HepG2 (cell line): ENCODE measurements at regions not wholly inside any gene's neighbourhood (a gene's known extent, or its start where the extent isn't known, plus 50 kb on each side); places are given as distances from the start of the nearest gene placed in this dataset.

Source experiments
- ATAC-seq: fragments of 200-7000 bp; cut with Tn5 transposase; 3 replicates; pipeline ENCODE4 v1.9.1; 2020; ENCODE audit warnings: mild to moderate bottlenecking, moderate library complexity
- BruUV-seq: library from RNA; stranded (reverse); fragments of 400-500 nt; replicated peaks from 2 replicates; lab custom pipeline; 2021; lab: Mats Ljungman, UMichigan
- CTCF ChIA-PET: fragments of 300-600 bp; formaldehyde crosslinking; extraction: SDS; loops from one replicate; lab custom pipeline; 2021; ENCODE audit warnings: low total read pairs, inconsistent platforms, low intra/inter-chr PET ratio; lab: Yijun Ruan, JAX
- POLR2A ChIA-PET: fragments of 350-600 bp; sonication (Branson Sonifier 250); formaldehyde crosslinking; loops from one replicate; lab custom pipeline; 2020; ENCODE audit warnings: antibody characterized with exemption, inconsistent platforms; lab: Yijun Ruan, JAX
- DNase-seq: peaks from one replicate; pipeline ENCODE4 v3.0.0-alpha.2; 2015; ENCODE audit warnings: low spot score
- FAIRE-seq: peaks from 3 replicates; lab custom pipeline; 2011; peaks lifted over from hg19 to GRCh38; lab: Jason Lieb, UNC
- H2AFZ ChIP-seq: one replicate; pipeline ENCODE4 v1.6.1; 2011; ENCODE audit warnings: low read length, inconsistent platforms
- H3K27ac ChIP-seq: fragments of 300-600 bp; 3 replicates; pipeline ENCODE4 v1.8.0; 2011; ENCODE audit warnings: mixed run types, mild to moderate bottlenecking, mixed read lengths, low read length, inconsistent platforms; ENCODE audit not compliant: insufficient read depth; ENCODE audit errors: extremely low read length
- H3K27me3 ChIP-seq, 2 experiments: fragments of 200-600 bp in 1 of 2; 2 replicates in 1 of 2; 3 replicates in 1 of 2; pipeline versions ENCODE4 v1.6.0 to v1.8.0; 2011; ENCODE audit warnings: low read length in 2 of 2, mild to moderate bottlenecking in 2 of 2, moderate library complexity in 2 of 2, inconsistent platforms in 1 of 2; ENCODE audit not compliant: insufficient read depth in 2 of 2, control insufficient read depth in 1 of 2
- H3K36me3 ChIP-seq, 2 experiments: fragments of 200-600 bp in 1 of 2; replicated peaks in 1 of 2; 2 replicates in 1 of 2; 3 replicates in 1 of 2; pipeline versions ENCODE4 v1.5.1 to v1.8.0; 2011; ENCODE audit warnings: low read length in 2 of 2, inconsistent platforms in 1 of 2; ENCODE audit not compliant: insufficient read depth in 2 of 2, control insufficient read depth in 1 of 2
- H3K4me1 ChIP-seq: 2 replicates; pipeline ENCODE4 v1.5.1; 2012; ENCODE audit warnings: low read length, inconsistent platforms; ENCODE audit not compliant: insufficient read depth
- H3K4me2 ChIP-seq: 2 replicates; pipeline ENCODE4 v1.6.0; 2011; ENCODE audit warnings: low read depth, low read length, inconsistent platforms
- H3K4me3 ChIP-seq, 3 experiments: fragments of 200-600 bp in 1 of 3; sonication (generic), shearing (Covaris generic) in 1 of 3; replicated peaks in 1 of 3; 2 replicates each; pipeline ENCODE4 v1.5.1; 2011 to 2016; ENCODE audit warnings: low read length in 3 of 3, inconsistent platforms in 2 of 3, low read depth in 2 of 3, mild to moderate bottlenecking in 2 of 3, control low read depth in 1 of 3, mixed read lengths in 1 of 3; ENCODE audit not compliant: insufficient read depth in 1 of 3
- H3K79me2 ChIP-seq: one replicate; pipeline ENCODE4 v1.6.1; 2011; ENCODE audit warnings: low read length, inconsistent platforms; ENCODE audit not compliant: insufficient read depth
- H3K9ac ChIP-seq: 2 replicates; pipeline ENCODE4 v1.6.0; 2011; ENCODE audit warnings: mild to moderate bottlenecking, low read depth, low read length, inconsistent platforms; ENCODE audit not compliant: insufficient read depth
- H3K9me3 ChIP-seq: 2 replicates; pipeline ENCODE4 v1.5.1; 2012; ENCODE audit warnings: mild to moderate bottlenecking, low read length
- H4K20me1 ChIP-seq: 2 replicates; pipeline ENCODE4 v1.6.0; 2011; ENCODE audit warnings: inconsistent platforms, mild to moderate bottlenecking, low read length, moderate library complexity; ENCODE audit not compliant: insufficient read depth
- CHD4 ChIP-seq: fragments of 200-600 bp; sonication (generic); IDR thresholded peaks from 2 replicates; pipeline ENCODE4 v1.7.0; 2017; ENCODE audit warnings: mild to moderate bottlenecking, low read length, borderline replicate concordance
- POGZ ChIP-seq: sonication (generic); formaldehyde crosslinking; IDR thresholded peaks from 2 replicates; pipeline ENCODE4 v1.4.0; 2020; ENCODE audit warnings: mild to moderate bottlenecking, missing genetic modification reagents
- RARA ChIP-seq: IDR thresholded peaks from 2 replicates; pipeline ENCODE4 v1.6.1; 2016; ENCODE audit warnings: missing genetic modification reagents, missing compliant biosample characterization
- STAT6 ChIP-seq: sonication (generic); formaldehyde crosslinking; IDR thresholded peaks from 2 replicates; pipeline ENCODE4 v1.4.0; 2020; ENCODE audit warnings: missing genetic modification reagents, mild to moderate bottlenecking, borderline replicate concordance
- ZBTB4 ChIP-seq: sonication (generic); formaldehyde crosslinking; IDR thresholded peaks from 2 replicates; pipeline ENCODE4 v1.4.0; 2020; ENCODE audit warnings: missing genetic modification reagents, mild to moderate bottlenecking, borderline replicate concordance
- ZMAT3 ChIP-seq: sonication (generic); formaldehyde crosslinking; conservative IDR thresholded peaks from 2 replicates; pipeline ENCODE4 v1.7.0; 2021; ENCODE audit warnings: missing genetic modification reagents
- ZNF556 ChIP-seq: sonication (generic); formaldehyde crosslinking; IDR thresholded peaks from 2 replicates; pipeline ENCODE4 v1.4.0; 2020; ENCODE audit warnings: mild to moderate bottlenecking, missing genetic modification reagents, borderline replicate concordance
- ZNF577 ChIP-seq: sonication (generic); formaldehyde crosslinking; IDR thresholded peaks from 2 replicates; pipeline ENCODE4 v1.4.0; 2020; ENCODE audit warnings: mild to moderate bottlenecking, low read depth, missing genetic modification reagents, borderline replicate concordance
- WGBS: methylation state at CpG from one replicate; pipeline ENCODE4 v1.1.6; 2017; ENCODE audit warnings: low lambda C conversion rate; 5-methylcytosine and 5-hydroxymethylcytosine counted together
- in situ Hi-C: cut with HindIII; loops from 2 replicates; pipeline ENCODE4 v1.10.0; 2017; ENCODE audit warnings: low pct_unique_long_range_greater_than_20kb; ENCODE audit not compliant: extremely low pct_ligation_motif_present
- intact Hi-C: fragments of 100-400 bp; cut with micrococcal nuclease; formaldehyde crosslinking; loops from one replicate; pipeline ENCODE4 v1.10.0; 2022; ENCODE audit not compliant: unreplicated experiment
- TF ChIP-seq, protein P1 (sequence below): sonication (generic); formaldehyde crosslinking; IDR thresholded peaks from 2 replicates; pipeline ENCODE4 v1.4.0; 2020; ENCODE audit warnings: missing genetic modification reagents
- TF ChIP-seq, protein P2 (sequence below): sonication (generic); formaldehyde crosslinking; IDR thresholded peaks from 2 replicates; pipeline ENCODE4 v1.8.0; 2022; ENCODE audit warnings: mild to moderate bottlenecking, missing genetic modification reagents, moderate library complexity
- TF ChIP-seq, protein P3 (sequence below): sonication (generic); formaldehyde crosslinking; IDR thresholded peaks from 2 replicates; pipeline ENCODE4 v1.4.0; 2020; ENCODE audit warnings: missing genetic modification reagents

DNA sequence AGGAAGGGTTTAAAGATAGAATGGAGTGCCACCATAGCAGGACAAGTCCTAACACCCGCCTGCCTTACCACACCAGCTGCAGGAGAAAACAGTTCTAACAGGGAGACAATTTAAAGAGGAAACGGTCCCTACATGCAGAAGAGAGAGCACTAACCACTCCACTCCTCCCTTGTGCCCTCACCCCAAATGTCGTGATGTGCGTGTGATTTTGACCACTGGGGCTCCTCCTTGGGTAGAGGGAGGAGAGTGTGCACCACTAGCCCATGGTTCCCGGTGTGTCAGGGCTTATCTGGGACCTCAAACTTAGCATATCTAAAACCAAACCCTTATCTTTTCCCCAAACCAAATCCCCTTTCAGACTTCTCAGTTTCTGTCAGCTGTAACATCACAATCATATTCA lies 105.5 kb upstream of the CCDC68 start:
- Histone ChIP-seq H3K4me1 (no peaks in the 10 kb centered on the region), H2AFZ (no peak overlapping the region), H3K27ac (no peak overlapping the region), H3K9ac (no peak overlapping the region), H3K36me3 (no peaks in the 10 kb centered on the region), H4K20me1 (no peaks in the 10 kb centered on the region), H3K27me3 (no peaks in the 10 kb centered on the region), H3K79me2 (no peaks in the 10 kb centered on the region), H3K4me2 (no peak overlapping the region), H3K9me3 (no peaks in the 10 kb centered on the region), H3K4me3 (no peak overlapping the region)
- no TSS peak for BruUV-seq
- in situ Hi-C loops: no loop called here
- DNase-seq: no peak
- 0% methylated on average over 5 of the region's 5 CpGs for WGBS
- no peak for FAIRE-seq
- CTCF ChIA-PET: no interaction called here
- intact Hi-C loops: no loop called here
- POLR2A ChIA-PET: no interaction called here
- ATAC-seq: no peak
- TF ChIP-seq CHD4 (no peak), ZMAT3 (CRISPR knock-in tag) (no peak), ZNF556 (CRISPR knock-in tag) (no peak), ZBTB4 (CRISPR knock-in tag) (no peak), ZNF577 (CRISPR knock-in tag) (no peak), STAT6 (no peak), POGZ (CRISPR knock-in tag) (no peak), RARA (CRISPR knock-in tag) (no peak)
- TF ChIP-seq, protein P1, sequence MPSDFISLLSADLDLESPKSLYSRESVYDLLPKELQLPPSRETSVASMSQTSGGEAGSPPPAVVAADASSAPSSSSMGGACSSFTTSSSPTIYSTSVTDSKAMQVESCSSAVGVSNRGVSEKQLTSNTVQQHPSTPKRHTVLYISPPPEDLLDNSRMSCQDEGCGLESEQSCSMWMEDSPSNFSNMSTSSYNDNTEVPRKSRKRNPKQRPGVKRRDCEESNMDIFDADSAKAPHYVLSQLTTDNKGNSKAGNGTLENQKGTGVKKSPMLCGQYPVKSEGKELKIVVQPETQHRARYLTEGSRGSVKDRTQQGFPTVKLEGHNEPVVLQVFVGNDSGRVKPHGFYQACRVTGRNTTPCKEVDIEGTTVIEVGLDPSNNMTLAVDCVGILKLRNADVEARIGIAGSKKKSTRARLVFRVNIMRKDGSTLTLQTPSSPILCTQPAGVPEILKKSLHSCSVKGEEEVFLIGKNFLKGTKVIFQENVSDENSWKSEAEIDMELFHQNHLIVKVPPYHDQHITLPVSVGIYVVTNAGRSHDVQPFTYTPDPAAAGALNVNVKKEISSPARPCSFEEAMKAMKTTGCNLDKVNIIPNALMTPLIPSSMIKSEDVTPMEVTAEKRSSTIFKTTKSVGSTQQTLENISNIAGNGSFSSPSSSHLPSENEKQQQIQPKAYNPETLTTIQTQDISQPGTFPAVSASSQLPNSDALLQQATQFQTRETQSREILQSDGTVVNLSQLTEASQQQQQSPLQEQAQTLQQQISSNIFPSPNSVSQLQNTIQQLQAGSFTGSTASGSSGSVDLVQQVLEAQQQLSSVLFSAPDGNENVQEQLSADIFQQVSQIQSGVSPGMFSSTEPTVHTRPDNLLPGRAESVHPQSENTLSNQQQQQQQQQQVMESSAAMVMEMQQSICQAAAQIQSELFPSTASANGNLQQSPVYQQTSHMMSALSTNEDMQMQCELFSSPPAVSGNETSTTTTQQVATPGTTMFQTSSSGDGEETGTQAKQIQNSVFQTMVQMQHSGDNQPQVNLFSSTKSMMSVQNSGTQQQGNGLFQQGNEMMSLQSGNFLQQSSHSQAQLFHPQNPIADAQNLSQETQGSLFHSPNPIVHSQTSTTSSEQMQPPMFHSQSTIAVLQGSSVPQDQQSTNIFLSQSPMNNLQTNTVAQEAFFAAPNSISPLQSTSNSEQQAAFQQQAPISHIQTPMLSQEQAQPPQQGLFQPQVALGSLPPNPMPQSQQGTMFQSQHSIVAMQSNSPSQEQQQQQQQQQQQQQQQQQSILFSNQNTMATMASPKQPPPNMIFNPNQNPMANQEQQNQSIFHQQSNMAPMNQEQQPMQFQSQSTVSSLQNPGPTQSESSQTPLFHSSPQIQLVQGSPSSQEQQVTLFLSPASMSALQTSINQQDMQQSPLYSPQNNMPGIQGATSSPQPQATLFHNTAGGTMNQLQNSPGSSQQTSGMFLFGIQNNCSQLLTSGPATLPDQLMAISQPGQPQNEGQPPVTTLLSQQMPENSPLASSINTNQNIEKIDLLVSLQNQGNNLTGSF (CRISPR knock-in tag): no peak
- TF ChIP-seq, protein P2, sequence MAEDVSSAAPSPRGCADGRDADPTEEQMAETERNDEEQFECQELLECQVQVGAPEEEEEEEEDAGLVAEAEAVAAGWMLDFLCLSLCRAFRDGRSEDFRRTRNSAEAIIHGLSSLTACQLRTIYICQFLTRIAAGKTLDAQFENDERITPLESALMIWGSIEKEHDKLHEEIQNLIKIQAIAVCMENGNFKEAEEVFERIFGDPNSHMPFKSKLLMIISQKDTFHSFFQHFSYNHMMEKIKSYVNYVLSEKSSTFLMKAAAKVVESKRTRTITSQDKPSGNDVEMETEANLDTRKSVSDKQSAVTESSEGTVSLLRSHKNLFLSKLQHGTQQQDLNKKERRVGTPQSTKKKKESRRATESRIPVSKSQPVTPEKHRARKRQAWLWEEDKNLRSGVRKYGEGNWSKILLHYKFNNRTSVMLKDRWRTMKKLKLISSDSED (CRISPR knock-in tag): no peak
- TF ChIP-seq, protein P3, sequence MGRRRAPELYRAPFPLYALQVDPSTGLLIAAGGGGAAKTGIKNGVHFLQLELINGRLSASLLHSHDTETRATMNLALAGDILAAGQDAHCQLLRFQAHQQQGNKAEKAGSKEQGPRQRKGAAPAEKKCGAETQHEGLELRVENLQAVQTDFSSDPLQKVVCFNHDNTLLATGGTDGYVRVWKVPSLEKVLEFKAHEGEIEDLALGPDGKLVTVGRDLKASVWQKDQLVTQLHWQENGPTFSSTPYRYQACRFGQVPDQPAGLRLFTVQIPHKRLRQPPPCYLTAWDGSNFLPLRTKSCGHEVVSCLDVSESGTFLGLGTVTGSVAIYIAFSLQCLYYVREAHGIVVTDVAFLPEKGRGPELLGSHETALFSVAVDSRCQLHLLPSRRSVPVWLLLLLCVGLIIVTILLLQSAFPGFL (CRISPR knock-in tag): no peak
